IMR-90 (cell line): ENCODE measurements at regions not wholly inside any gene's neighbourhood (a gene's known extent, or its start where the extent isn't known, plus 50 kb on each side); places are given as distances from the start of the nearest gene placed in this dataset.

ENCODE experiments used
- ATAC-seq: fragments of 200-7000 bp; cut with Tn5 transposase; 2 replicates; pipeline ENCODE4 v1.9.1; 2020; ENCODE audit warnings: low read depth, mild to moderate bottlenecking, moderate library complexity
- BruUV-seq: library from RNA; stranded (reverse); fragments of 400-500 nt; replicated peaks from 2 replicates; lab custom pipeline; 2021; lab: Mats Ljungman, UMichigan
- CTCF ChIA-PET: fragments of 300-600 bp; formaldehyde crosslinking; extraction: SDS; loops from one replicate; lab custom pipeline; 2021; ENCODE audit warnings: antibody characterized with exemption; lab: Yijun Ruan, JAX
- POLR2A ChIA-PET: fragments of 300-600 bp; sonication (Branson Sonifier 250); formaldehyde crosslinking; loops from one replicate; lab custom pipeline; 2022; ENCODE audit warnings: antibody characterized with exemption; ENCODE audit not compliant: unreplicated experiment; lab: Charles Lee
- DNase-seq: peaks from one replicate; pipeline ENCODE4 v3.0.0; 2013
- H2AFZ ChIP-seq: replicated peaks from 2 replicates; pipeline ENCODE3; 2013; ENCODE audit warnings: low read length, mild to moderate bottlenecking; ENCODE audit not compliant: poor library complexity
- H2AK5ac ChIP-seq: 2 replicates; pipeline ENCODE4 v1.6.1; 2013; ENCODE audit warnings: low read depth, low read length, inconsistent platforms
- H2AK9ac ChIP-seq: replicated peaks from 2 replicates; pipeline ENCODE3; 2013; ENCODE audit warnings: mild to moderate bottlenecking, low read depth, low read length, moderate library complexity; ENCODE audit not compliant: poor library complexity
- H2BK120ac ChIP-seq: 2 replicates; pipeline ENCODE4 v1.6.1; 2013; ENCODE audit warnings: low read depth, low read length, inconsistent platforms
- H2BK15ac ChIP-seq: 3 replicates; pipeline ENCODE4 v1.6.1; 2013; ENCODE audit warnings: low read depth, low read length, inconsistent platforms
- H2BK20ac ChIP-seq: 2 replicates; pipeline ENCODE4 v1.6.1; 2013; ENCODE audit warnings: low read depth, mild to moderate bottlenecking, inconsistent platforms, low read length, moderate library complexity
- H2BK5ac ChIP-seq: 2 replicates; pipeline ENCODE4 v1.6.1; 2013; ENCODE audit warnings: mild to moderate bottlenecking, low read depth, low read length, inconsistent platforms; ENCODE audit not compliant: poor library complexity, severe bottlenecking
- H3K14ac ChIP-seq: replicated peaks from 2 replicates; pipeline ENCODE4 v1.6.1; 2013; ENCODE audit warnings: low read depth, low read length, inconsistent platforms
- H3K18ac ChIP-seq: 2 replicates; pipeline ENCODE4 v1.6.1; 2013; ENCODE audit warnings: low read depth, low read length, control low read depth
- H3K23ac ChIP-seq: 2 replicates; pipeline ENCODE4 v1.6.1; 2013; ENCODE audit warnings: low read depth, low read length, inconsistent platforms
- H3K27ac ChIP-seq: 2 replicates; pipeline ENCODE4 v1.5.1; 2013; ENCODE audit warnings: mild to moderate bottlenecking, control low read depth, low read length; ENCODE audit not compliant: insufficient read depth
- H3K27me3 ChIP-seq: 2 replicates; pipeline ENCODE4 v1.6.1; 2013; ENCODE audit warnings: low read length; ENCODE audit not compliant: control insufficient read depth, insufficient read depth
- H3K36me3 ChIP-seq: 2 replicates; pipeline ENCODE4 v1.6.1; 2013; ENCODE audit warnings: low read length, mixed read lengths; ENCODE audit not compliant: control insufficient read depth, insufficient read depth
- H3K4ac ChIP-seq: 2 replicates; pipeline ENCODE4 v1.6.1; 2013; ENCODE audit warnings: low read depth, low read length, inconsistent platforms
- H3K4me1 ChIP-seq: 2 replicates; pipeline ENCODE4 v1.6.1; 2013; ENCODE audit warnings: low read length, mixed read lengths; ENCODE audit not compliant: control insufficient read depth, insufficient read depth
- H3K4me2 ChIP-seq: 2 replicates; pipeline ENCODE4 v1.6.1; 2013; ENCODE audit warnings: low read depth, mild to moderate bottlenecking, control low read depth, low read length, moderate library complexity
- H3K4me3 ChIP-seq: 2 replicates; pipeline ENCODE4 v1.5.1; 2013; ENCODE audit warnings: low read depth, mild to moderate bottlenecking, control low read depth, low read length, moderate library complexity; ENCODE audit not compliant: insufficient read depth
- H3K56ac ChIP-seq: 2 replicates; pipeline ENCODE4 v1.6.1; 2013; ENCODE audit warnings: low read length, inconsistent platforms; ENCODE audit not compliant: insufficient read depth; ENCODE audit errors: extremely low read depth
- H3K79me1 ChIP-seq, 2 experiments: 2 replicates each; pipeline ENCODE4 v1.6.1; 2013; ENCODE audit warnings: low read length in 2 of 2, inconsistent platforms in 1 of 2, low read depth in 1 of 2
- H3K9ac ChIP-seq: 2 replicates; pipeline ENCODE4 v1.6.1; 2013; ENCODE audit warnings: low read depth, low read length, control low read depth
- H3K9me1 ChIP-seq: 2 replicates; pipeline ENCODE4 v1.6.1; 2013; ENCODE audit warnings: low read length, inconsistent platforms; ENCODE audit not compliant: insufficient read depth
- H3K9me3 ChIP-seq: 2 replicates; pipeline ENCODE4 v1.6.1; 2013; ENCODE audit warnings: low read length; ENCODE audit not compliant: control insufficient read depth, insufficient read depth
- H4K20me1 ChIP-seq: 2 replicates; pipeline ENCODE4 v1.6.1; 2013; ENCODE audit warnings: low read length, inconsistent platforms; ENCODE audit not compliant: insufficient read depth
- H4K5ac ChIP-seq: 2 replicates; pipeline ENCODE4 v1.6.1; 2013; ENCODE audit warnings: mild to moderate bottlenecking, low read depth, low read length, control low read depth
- H4K8ac ChIP-seq, 2 experiments: 2 replicates each; pipeline ENCODE4 v1.6.1; 2013; ENCODE audit warnings: low read depth in 2 of 2, low read length in 2 of 2, control low read depth in 1 of 2, inconsistent platforms in 1 of 2
- H4K91ac ChIP-seq: 2 replicates; pipeline ENCODE4 v1.6.1; 2013; ENCODE audit warnings: low read depth, low read length, inconsistent platforms; ENCODE audit not compliant: insufficient read depth
- BHLHE40 ChIP-seq: fragments of 150-350 bp; IDR thresholded peaks from 2 replicates; pipeline ENCODE4 v1.6.1; 2016; ENCODE audit warnings: mild to moderate bottlenecking, low read depth, low read length
- CEBPB ChIP-seq: IDR thresholded peaks from 2 replicates; pipeline ENCODE4 v1.6.1; 2012; ENCODE audit warnings: low read depth, low read length, improper control_type of control experiment
- CHD1 ChIP-seq: IDR thresholded peaks from 2 replicates; pipeline ENCODE4 v1.6.1; 2012; ENCODE audit warnings: low read depth, low read length, improper control_type of control experiment
- CTCF ChIP-seq: conservative IDR thresholded peaks from 2 replicates; pipeline ENCODE4 v1.5.1; 2012; ENCODE audit warnings: mild to moderate bottlenecking, low read depth, low read length, improper control_type of control experiment
- ELK1 ChIP-seq: fragments of 150-350 bp; IDR thresholded peaks from 2 replicates; pipeline ENCODE4 v1.6.1; 2016; ENCODE audit warnings: low read depth, mild to moderate bottlenecking, low read length, moderate library complexity, borderline replicate concordance
- FOS ChIP-seq: fragments of 150-350 bp; IDR thresholded peaks from 2 replicates; pipeline ENCODE4 v1.6.1; 2016; ENCODE audit warnings: low read depth, low read length
- MAFK ChIP-seq: IDR thresholded peaks from 2 replicates; pipeline ENCODE4 v1.6.1; 2012; ENCODE audit warnings: low read depth, low read length, improper control_type of control experiment
- MAZ ChIP-seq: IDR thresholded peaks from 2 replicates; pipeline ENCODE4 v1.6.1; 2012; ENCODE audit warnings: low read depth, mild to moderate bottlenecking, low read length, improper control_type of control experiment, moderate library complexity, borderline replicate concordance
- MXI1 ChIP-seq: IDR thresholded peaks from 2 replicates; pipeline ENCODE4 v1.6.1; 2012; ENCODE audit warnings: low read depth, mild to moderate bottlenecking, low read length, moderate library complexity, borderline replicate concordance
- NFE2L2 ChIP-seq: fragments of 150-350 bp; IDR thresholded peaks from 2 replicates; pipeline ENCODE4 v1.6.1; 2016; ENCODE audit warnings: low read depth, mild to moderate bottlenecking, low read length
- POLR2A ChIP-seq: IDR thresholded peaks from 2 replicates; pipeline ENCODE4 v1.6.1; 2012; ENCODE audit warnings: mild to moderate bottlenecking, low read depth, low read length
- RAD21 ChIP-seq: IDR thresholded peaks from 2 replicates; pipeline ENCODE4 v1.6.1; 2012; ENCODE audit warnings: low read length, improper control_type of control experiment
- RFX5 ChIP-seq: IDR thresholded peaks from 2 replicates; pipeline ENCODE4 v1.8.0; 2012; ENCODE audit warnings: low read depth, mild to moderate bottlenecking, low read length, moderate library complexity
- SMC3 ChIP-seq: fragments of 150-350 bp; IDR thresholded peaks from 2 replicates; pipeline ENCODE4 v1.6.1; 2016; ENCODE audit warnings: low read depth, mild to moderate bottlenecking, antibody characterized with exemption, low read length, moderate library complexity
- WGBS, 2 experiments: methylation state at CpG; one replicate each; pipeline versions ENCODE4 v1.1.5 to v1.1.7; 2013; ENCODE audit warnings: missing lambda C conversion rate in 2 of 2; ENCODE audit not compliant: insufficient read length in 1 of 2; ENCODE audit errors: extremely low coverage in 2 of 2; 5-methylcytosine and 5-hydroxymethylcytosine counted together
- dilution Hi-C: fragments of 300-500 bp; cut with HindIII; formaldehyde crosslinking; loops from one replicate; pipeline ENCODE4 v1.14.3; 2018; ENCODE audit warnings: low sequenced_read_pairs; ENCODE audit not compliant: unreplicated experiment
- in situ Hi-C: fragments of 300-500 bp; cut with MboI; formaldehyde crosslinking; loops from 3 replicates; pipeline ENCODE4 v1.14.3; 2019; ENCODE audit warnings: low sequenced_read_pairs, inconsistent platforms, mixed read lengths
- intact Hi-C: fragments of 100-400 bp; cut with micrococcal nuclease; formaldehyde crosslinking; loops from 2 replicates; pipeline ENCODE4 v1.10.0; 2022

GRCh38 chr2:208573569-208573968, 167.0 kb downstream of the PTH2R start:
- no peak overlapping the region for H4K8ac ChIP-seq
- in situ Hi-C loops, result no loop called here
- no peak overlapping the region for H4K91ac ChIP-seq
- H3K4me3 ChIP-seq, result no peak overlapping the region
- H2BK5ac ChIP-seq, result no peak overlapping the region
- TF ChIP-seq MXI1, result no peak
- TF ChIP-seq ELK1, result no peak
- no peak for TF ChIP-seq BHLHE40
- TF ChIP-seq NFE2L2, result no peak
- TF ChIP-seq POLR2A, result no peak
- no peak for TF ChIP-seq FOS
- TF ChIP-seq MAFK, result no peak
- no peak for TF ChIP-seq CHD1
- TF ChIP-seq CTCF, result no peak
- no peak for TF ChIP-seq CEBPB
- no peak for TF ChIP-seq RAD21
- TF ChIP-seq SMC3, result no peak
- no peak for TF ChIP-seq RFX5
- no peak for TF ChIP-seq MAZ
- no peak overlapping the region for H3K14ac ChIP-seq
- intact Hi-C loops, result no loop called here
- H3K79me1 ChIP-seq, result no peaks in the 10 kb centered on the region
- H3K23ac ChIP-seq, result no peak overlapping the region
- POLR2A ChIA-PET, result no interaction called here
- no peaks in the 10 kb centered on the region for H4K20me1 ChIP-seq
- no peak overlapping the region for H2AK5ac ChIP-seq
- H3K56ac ChIP-seq, result no peak overlapping the region
- H3K27me3 ChIP-seq, result no peaks in the 10 kb centered on the region
- peaks cover 12% of the 10 kb centered on the region; the same call in 1 of the 2 replicates for H3K9me3 ChIP-seq
- H4K5ac ChIP-seq, result no peak overlapping the region
- WGBS, 2 experiments, result no CpG with 5 or more reads among the region's 1 CpG
- H3K27ac ChIP-seq, result no peak overlapping the region
- DNase-seq, result no peak
- H3K9ac ChIP-seq, result no peak overlapping the region
- no peak overlapping the region for H3K4me2 ChIP-seq
- no peaks in the 10 kb centered on the region for H3K9me1 ChIP-seq
- no peaks in the 10 kb centered on the region for H3K4me1 ChIP-seq
- no peak overlapping the region for H2BK15ac ChIP-seq
- no peak overlapping the region for H2AFZ ChIP-seq
- H3K4ac ChIP-seq, result no peak overlapping the region
- no peak for ATAC-seq
- H2BK120ac ChIP-seq, result no peak overlapping the region
- BruUV-seq, result no TSS peak
- CTCF ChIA-PET, result no interaction called here
- no peak overlapping the region for H3K18ac ChIP-seq
- no peaks in the 10 kb centered on the region for H3K36me3 ChIP-seq
- H2AK9ac ChIP-seq, result no peak overlapping the region
- dilution Hi-C loops, result no loop called here
- H2BK20ac ChIP-seq, result no peak overlapping the region
